ENCODE measurements at regions not wholly inside any gene's neighbourhood (a gene's known extent, or its start where the extent isn't known, plus 50 kb on each side); places are given as distances from the start of the nearest gene placed in this dataset.
"Not testable (repeated sequence)": the region's sequence is repeated elsewhere in the genome, so short reads cannot be mapped to it uniquely, and the experiment has no call there.

DNA sequence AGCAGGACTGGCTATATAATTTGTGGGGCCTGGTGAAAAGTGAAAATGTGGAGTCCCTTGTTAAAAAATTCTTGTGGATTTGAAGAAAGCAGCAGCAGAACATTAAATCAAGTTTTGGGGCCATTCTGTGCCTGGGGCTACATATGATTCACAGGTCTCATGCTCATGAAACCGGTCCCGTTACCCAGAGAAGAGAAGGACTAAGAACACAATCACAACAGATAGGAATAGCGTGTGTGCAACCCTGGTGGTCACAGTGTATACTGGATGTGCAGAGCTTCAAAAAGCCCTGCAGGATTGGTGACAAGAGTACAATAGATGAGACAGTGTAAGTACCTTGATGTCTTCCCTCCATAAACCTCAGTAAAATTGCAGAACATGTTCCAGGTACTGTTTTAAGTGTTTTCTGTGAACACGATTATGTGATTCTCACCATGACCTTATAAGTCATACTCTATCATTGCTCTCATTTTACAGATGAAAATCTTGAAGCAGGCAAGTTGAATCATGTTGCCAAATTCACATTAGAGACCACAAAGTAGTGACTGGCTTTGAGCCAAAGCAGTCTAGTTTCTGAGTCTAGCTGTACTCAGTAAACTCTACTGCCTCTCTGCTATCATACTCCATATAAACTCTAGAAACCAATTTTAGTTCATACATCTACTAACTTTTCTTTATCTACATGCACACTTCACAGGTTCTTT, 636.5 kb downstream of the TAF11L14 start:
- no peak for DNase-seq

DNA sequence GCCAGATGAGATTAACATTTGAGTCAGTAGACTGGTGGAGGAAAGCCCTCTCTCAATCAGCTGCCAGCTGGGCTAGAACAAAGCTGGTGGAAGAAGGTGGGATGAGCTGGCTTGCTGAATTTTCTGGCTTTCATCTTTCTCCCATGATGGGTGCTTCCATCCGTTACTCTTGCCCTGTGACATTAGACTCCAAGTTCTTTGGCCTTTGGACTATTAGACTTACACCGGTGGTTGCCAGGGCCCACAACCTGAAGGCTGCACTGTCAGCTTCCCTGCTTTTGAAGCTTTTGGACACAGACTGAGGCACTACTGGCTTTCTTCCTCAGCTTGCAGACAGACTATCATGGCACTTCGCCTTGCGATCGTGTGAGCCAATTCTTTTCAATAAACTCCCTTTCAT, 642.7 kb downstream of the TAF11L14 start:
- no peak for DNase-seq

DNA sequence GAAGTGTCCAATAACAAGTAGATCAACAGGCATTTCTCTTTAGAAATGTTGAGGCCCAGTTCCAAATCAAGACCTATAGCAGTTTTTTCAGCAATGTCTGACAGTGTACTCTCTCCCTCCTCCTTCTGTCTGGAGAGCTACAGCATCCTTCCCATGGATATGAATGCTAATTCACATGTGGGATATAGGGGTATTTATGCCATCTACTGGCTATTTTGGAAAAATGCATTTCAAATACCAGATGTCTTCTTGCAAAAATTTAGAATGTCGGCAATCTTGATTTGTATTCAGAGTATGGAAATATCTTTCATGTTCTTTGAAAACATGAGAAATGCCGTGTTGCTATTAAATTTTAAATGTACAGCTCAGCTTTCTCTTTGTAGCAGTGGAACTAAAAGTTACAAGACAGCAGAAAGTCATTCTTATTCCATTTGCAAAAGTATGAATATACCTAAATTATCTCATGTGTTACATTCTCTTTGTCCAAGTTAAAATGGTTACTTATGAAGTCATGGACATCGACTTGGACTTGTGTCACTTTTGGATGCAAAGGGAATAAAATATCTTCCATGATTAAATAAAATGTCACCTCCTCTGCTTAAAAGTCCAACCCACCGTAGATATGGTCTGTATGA, 647.8 kb downstream of the TAF11L14 start:
- DNase-seq = no peak

- no peak for DNase-seq
These were observed 651.0 kb downstream of the TAF11L14 start for GRCh38 chr5:18285257-18285656.

DNA sequence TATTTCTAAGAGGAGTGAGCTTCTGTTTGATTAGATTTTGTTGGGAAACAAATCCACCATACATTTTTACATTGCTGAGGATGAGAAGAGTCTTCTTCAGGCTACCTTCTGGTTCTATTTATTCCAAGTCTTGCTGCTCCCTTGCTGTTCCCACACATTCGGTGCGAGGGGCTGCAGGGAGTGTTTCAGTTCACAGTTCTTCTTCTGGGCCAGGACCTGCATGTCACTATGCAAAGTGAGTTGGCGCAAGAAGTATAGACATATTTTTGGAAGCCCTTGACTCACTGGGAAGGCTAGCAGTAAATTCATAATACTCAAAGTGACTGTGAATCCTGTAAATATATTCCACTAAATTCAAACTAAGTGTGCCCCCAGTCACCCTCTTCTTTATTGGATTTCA, 657.9 kb downstream of the TAF11L14 start:
- no peak for DNase-seq

GRCh38 chr5:18295696-18296095, 661.4 kb downstream of the TAF11L14 start:
- DNase-seq = not testable (repeated sequence)

DNA sequence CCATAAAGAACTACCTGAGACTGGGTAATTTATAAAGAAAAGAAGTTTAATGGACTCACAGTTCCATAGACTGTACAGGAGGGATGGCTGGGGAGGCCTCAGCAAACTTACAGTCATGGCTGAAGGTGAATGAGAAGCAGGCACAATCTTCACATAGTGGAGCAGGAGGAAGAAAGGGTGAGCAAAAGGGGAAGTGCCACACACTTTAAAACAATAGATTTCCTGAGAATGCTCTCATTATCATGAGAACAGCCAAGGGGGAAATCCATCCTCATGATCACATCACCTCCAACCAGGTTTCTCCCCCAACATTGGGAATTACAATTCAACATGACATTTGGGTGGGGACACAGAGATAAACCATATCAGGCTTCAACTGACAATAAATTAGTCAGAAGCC, 664.9 kb downstream of the TAF11L14 start:
- DNase-seq = no peak

- no peak for DNase-seq
These were observed 671.1 kb downstream of the TAF11L14 start for GRCh38 chr5:18305288-18305924.

- no peak for DNase-seq
These were observed 677.0 kb downstream of the TAF11L14 start for GRCh38 chr5:18311266-18311665.

DNA sequence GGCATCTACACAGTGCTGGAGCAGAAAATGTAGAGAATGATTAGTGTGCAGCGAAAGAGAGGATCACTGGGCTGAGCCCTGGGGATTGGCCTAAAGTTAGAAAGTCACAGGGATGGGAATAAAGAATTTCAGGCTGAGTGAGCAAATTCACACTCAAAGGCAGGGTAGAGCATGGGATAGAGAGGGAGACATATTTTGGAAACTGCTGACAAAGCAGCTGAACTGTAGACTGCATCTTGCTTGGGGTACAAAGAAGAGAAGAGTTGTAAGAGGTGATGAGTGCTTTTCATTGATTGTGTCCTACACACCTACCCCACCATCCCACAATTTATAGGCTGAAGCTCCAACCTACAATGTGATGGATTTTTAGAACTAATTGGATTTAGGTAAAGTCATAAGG, 677.8 kb downstream of the TAF11L14 start:
- no peak for DNase-seq

GRCh38 chr5:18314192-18314778, 680.0 kb downstream of the TAF11L14 start:
- DNase-seq = no peak

DNA sequence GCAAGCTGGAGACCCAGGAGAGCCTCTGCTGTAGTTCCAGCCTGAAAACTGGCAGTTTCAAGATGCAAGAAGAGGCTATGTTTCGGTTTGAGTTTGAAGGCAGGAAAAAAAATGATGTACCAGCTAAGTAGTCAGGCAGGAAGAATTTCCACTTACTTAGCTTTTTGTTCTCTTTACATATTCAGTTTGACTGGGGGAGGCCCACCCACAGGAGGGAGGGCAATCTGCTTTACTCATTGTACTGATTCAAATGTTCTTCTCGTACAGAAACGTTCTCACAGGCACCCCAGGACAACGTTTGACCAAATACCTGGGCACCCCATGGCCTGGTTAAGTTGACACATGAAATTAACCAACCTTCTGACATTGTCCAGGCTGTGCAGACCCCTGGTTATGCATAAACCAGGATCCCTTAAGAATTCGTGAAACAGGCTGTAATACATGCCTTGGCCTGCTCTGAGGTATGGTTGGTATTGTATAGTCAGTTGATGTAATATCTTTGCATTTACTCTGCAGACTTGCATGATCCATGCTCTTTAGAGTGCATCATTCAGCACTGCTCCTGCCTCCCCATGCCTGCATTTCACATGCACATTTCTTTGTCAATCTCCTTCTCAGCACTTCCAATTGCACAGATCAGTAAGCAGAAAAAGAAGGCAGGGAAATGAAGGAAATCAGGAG, 687.1 kb downstream of the TAF11L14 start:
- no peak for DNase-seq

- no peak for DNase-seq
These were observed 689.6 kb downstream of the TAF11L14 start for GRCh38 chr5:18323891-18324290.

DNA sequence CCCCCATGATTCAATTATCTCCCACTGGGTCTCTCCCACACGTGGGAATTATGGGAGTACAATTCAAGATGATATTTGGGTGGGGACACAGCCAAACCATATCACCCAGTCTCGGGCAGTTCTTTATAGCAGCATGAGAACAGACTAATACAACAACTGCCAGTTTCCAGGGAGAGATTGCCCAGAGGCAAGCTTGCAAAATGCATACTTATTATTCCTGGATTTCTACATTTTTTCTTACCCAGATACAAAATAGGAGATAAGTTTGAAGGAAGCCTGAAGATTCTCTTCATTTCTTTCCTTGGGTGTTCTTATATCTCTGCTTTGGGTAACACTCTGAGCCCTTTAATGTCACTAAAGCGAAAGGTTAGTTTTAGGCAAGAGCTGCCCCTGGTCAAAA, 691.2 kb downstream of the TAF11L14 start:
- no peak for DNase-seq

DNA sequence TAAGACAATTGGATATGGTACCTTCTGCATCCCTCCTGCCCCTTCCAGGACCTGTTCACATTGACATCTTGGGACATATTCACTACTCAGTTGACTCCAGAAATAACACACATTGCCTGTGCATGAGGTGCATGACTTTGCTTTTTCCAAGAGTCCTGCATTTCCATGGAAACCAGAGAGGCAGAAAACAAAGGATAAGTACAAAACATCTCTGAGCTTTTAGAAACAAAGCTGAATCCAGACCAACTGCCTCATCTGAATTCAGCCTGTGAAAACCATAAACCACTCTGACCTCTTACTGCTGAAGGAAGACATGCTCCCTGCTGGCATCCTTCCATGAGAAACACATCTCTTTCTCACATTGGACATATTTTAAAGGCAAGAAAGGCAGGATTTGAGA, 695.1 kb downstream of the TAF11L14 start:
- no peak for DNase-seq

GRCh38 chr5:18333841-18334240, 699.6 kb downstream of the TAF11L14 start:
- no peak for DNase-seq

DNA sequence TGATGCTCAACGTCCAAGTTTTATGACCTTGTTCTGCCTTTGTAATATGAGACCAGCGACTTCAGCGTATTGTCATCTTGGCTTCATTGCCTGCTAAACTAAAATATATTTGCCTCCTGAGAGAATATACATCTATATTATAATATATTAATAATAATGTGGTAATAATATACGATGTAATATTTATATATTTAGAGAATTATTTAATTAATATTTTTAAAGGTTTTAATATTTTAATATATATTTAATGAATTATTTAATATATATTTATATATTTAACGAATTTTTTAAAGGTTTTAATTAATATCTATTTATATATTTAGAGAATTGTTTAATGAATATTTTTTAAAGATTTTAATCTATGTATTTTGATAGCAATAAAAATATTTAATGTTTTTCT, 700.7 kb downstream of the TAF11L14 start:
- no peak for DNase-seq

DNA sequence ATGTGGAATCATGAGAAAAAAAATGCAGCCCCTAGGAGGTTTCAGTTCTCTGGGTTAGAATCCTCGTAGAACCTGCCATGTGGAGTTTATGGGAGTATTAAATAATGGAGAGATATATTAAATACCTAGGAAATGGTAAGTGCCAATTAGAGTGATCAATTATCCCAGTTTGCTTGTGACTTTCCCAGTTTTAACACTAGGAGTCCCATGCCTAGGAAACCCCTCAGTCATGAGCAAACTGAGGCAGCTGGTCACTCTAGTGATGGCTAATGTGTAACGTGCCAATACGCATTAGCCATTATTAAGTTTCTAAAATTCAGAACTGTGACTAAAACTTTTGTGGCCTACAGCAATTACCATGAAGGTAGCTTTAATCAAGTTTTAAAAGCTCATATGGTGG, 720.6 kb downstream of the TAF11L14 start:
- no peak for DNase-seq

DNA sequence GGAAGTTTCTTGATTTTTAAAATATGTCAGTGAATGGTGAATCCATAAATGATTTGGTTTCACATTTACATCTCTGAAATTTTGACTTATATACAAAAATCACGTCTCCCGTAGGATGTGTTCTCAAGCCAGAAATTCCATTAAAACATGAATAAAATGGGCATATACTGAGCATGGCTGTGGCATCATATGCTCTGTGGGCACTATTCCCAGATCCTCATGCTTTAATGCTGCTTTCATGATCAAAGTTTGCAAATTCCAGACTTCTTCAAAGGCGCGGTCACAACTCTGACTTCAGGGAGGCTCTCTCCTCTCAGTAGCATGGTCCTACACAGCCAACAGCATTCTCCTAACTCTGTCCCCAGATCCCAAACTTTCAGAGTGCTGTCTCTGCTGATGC, 723.2 kb downstream of the TAF11L14 start:
- DNase-seq = no peak

DNA sequence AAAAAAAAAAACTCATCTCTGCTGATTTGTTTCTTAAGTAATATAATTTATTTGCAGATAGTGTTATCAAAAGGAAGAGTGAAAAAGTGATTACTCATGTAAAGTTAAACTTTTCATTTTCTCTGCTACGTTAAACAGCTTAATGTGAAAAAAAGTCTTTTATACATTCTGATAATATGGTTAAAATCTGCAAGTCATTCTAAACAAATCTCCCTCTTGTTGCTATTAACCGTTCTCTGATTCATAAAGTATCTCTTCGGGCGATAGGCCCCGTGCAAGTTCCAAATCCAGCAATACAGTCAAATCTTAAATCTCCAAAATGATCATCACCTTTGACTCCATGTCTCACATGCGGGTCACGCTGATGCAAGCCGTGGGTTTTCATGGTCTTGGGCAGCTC, 732.0 kb downstream of the TAF11L14 start:
- DNase-seq = no peak

DNA sequence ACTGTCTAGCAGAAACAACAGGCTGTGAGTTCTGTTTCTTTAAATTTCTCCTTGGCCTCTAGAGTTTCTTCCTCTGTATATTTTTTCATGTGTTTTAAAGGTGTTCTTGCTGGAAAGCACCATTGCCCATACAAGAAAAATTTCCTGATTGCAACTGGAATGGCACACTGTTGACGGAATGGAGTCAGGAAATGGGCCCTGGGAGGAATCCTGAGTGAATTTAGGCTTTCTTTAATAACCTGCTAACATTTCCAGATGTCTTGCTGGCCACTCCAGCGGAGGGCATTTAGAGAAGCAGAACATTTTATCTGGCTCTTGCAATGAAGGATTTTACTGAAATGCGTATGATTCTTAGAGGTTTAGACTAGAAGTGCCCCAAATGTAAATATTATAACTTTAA, 736.3 kb downstream of the TAF11L14 start:
- DNase-seq = no peak

DNA sequence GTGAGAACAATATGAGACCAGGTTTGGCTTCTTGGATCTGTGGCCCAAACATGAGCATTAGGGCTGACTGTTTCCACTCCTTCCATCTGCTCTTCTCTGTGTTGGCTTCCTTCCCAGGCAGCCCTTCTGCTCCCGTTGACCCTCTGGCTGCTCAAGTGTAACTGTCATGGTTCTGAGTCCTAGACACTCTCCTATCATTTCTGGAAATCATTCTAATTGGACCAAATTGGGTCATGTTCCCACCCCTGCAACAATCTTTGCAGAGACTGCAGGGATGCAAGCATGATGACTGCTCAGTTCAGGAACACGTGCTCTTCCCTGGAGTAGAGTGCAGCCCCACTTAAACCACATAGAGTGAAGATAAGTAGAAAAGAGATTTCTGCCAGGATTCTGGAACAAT, 741.4 kb downstream of the TAF11L14 start:
- no peak for DNase-seq

DNA sequence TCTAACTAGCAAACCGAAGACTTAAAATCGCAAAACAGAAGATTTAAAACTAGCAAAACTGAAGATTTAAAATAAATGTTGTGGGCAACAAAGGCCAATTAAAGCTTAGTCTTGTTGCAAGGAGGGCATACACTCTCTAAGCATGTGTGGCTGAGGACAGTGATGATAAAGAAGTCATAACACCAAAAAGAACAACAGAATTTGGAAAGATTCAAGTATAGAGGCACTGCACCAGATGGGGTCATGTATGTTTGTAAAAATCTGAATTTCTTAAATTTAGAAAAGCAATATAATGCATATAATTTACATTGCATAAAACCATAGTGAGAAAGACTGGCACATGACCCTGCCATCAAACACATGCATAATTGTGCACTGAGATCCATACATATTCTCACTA, 743.8 kb downstream of the TAF11L14 start:
- DNase-seq = no peak

- no peak for DNase-seq
These were observed 744.9 kb downstream of the TAF11L14 start for GRCh38 chr5:18379189-18379588.

Data from NK-92 treated with Interleukin-12 subunit alpha and Interleukin-12 subunit beta, amount 100 ng/mL, for 24 hours (cell line).